ENCODE measurements at regions not wholly inside any gene's neighbourhood (a gene's known extent, or its start where the extent isn't known, plus 50 kb on each side); places are given as distances from the start of the nearest gene placed in this dataset.

GRCh38 chr11:128039140-128040021, 548.0 kb downstream of the ETS1 start:
- Mint-ChIP-seq H3K4me1 (no peaks in the 10 kb centered on the region), H3K9me3 (no peaks in the 10 kb centered on the region), H3K36me3 (no peaks in the 10 kb centered on the region), H3K4me3 (no peak overlapping the region), H3K27me3 (ENCODE audit: low read depth) (no peaks in the 10 kb centered on the region), H3K27ac (no peak overlapping the region)
- ChIA-PET CTCF (interaction anchor here (1.1 to 1.7 kb wide), 2 partner anchors 112 to 118 kb away, joined by 3 to 6 read pairs; no protein-coding TSS in a partner anchor), POLR2A (interaction anchor here (0.5 kb wide), 1 partner anchor 131 kb away, joined by 3 read pairs; no protein-coding TSS in a partner anchor)
- no peak for ATAC-seq
- no peak for DNase-seq (ENCODE audit: low spot score)
- TF ChIP-seq FOXJ3 (CRISPR knock-in tag; IDR thresholded peaks at IDR 0.05; ENCODE audit: borderline replicate concordance) = no peak
- TF ChIP-seq AR (CRISPR knock-in tag; IDR thresholded peaks at IDR 0.05) = no peak
- no peak for TF ChIP-seq MXD4 (CRISPR knock-in tag; IDR thresholded peaks at IDR 0.05; ENCODE audit: borderline replicate concordance)
- no peak for TF ChIP-seq FOXK1 (CRISPR knock-in tag; IDR thresholded peaks at IDR 0.05)
- TF ChIP-seq ZNF671 (CRISPR knock-in tag; IDR thresholded peaks at IDR 0.05) = no peak
- TF ChIP-seq HMGXB4 (CRISPR knock-in tag; IDR thresholded peaks at IDR 0.05) = no peak

GRCh38 chr11:128036556-128037093, 550.7 kb downstream of the ETS1 start:
- H3K9me3 Mint-ChIP-seq = no peaks in the 10 kb centered on the region
- no peak for ATAC-seq
- H3K27me3 Mint-ChIP-seq (ENCODE audit: low read depth) = no peaks in the 10 kb centered on the region
- no peak overlapping the region for H3K27ac Mint-ChIP-seq
- H3K36me3 Mint-ChIP-seq = no peaks in the 10 kb centered on the region
- no peak overlapping the region for H3K4me3 Mint-ChIP-seq
- TF ChIP-seq ZNF416 (CRISPR knock-in tag; IDR thresholded peaks at IDR 0.05) (no peak), ZNF281 (CRISPR knock-in tag; IDR thresholded peaks at IDR 0.05) (no peak), NFATC4 (CRISPR knock-in tag; IDR thresholded peaks at IDR 0.05) (no peak), OVOL2 (CRISPR knock-in tag; IDR thresholded peaks at IDR 0.05; ENCODE audit: borderline replicate concordance) (no peak), CTCF (IDR thresholded peaks at IDR 0.05) (no peak), ETV6 (CRISPR knock-in tag; IDR thresholded peaks at IDR 0.05) (no peak), CREM (CRISPR knock-in tag; IDR thresholded peaks at IDR 0.05) (no peak)
- no peaks in the 10 kb centered on the region for H3K4me1 Mint-ChIP-seq
- POLR2A ChIA-PET = no interaction called here
- DNase-seq (ENCODE audit: low spot score) = no peak
- CTCF ChIA-PET = interaction anchor here (1.0 kb wide), 1 partner anchor 25 kb away, joined by 3 read pairs; no protein-coding TSS in a partner anchor

All from WTC11 (cell line).